SK-N-MC (cell line): ENCODE measurements at regions not wholly inside any gene's neighbourhood (a gene's known extent, or its start where the extent isn't known, plus 50 kb on each side); places are given as distances from the start of the nearest gene placed in this dataset.

Experiments
- EZH2 ChIP-seq: fragments of 200-600 bp; sonication (generic); IDR thresholded peaks from one replicate; pipeline ENCODE4 v1.6.1; 2017; ENCODE audit warnings: antibody characterized with exemption
- POLR2AphosphoS5 ChIP-seq: IDR thresholded peaks from 2 replicates; pipeline ENCODE4 v1.6.1; 2012; ENCODE audit warnings: mild to moderate bottlenecking, low read depth, low read length, borderline replicate concordance

GRCh38 chr3:63029326-63029725 lies 154.1 kb upstream of the CADPS start:
- TF ChIP-seq EZH2, result no peak
- TF ChIP-seq POLR2AphosphoS5, result no peak
